ENCODE measurements at regions not wholly inside any gene's neighbourhood (a gene's known extent, or its start where the extent isn't known, plus 50 kb on each side); places are given as distances from the start of the nearest gene placed in this dataset.

- H3K9me3 ChIP-seq = no peaks in the 10 kb centered on the region
- H3K4me1 ChIP-seq = peaks cover 0 to 29% (median 0%) of the 10 kb centered on the region in 4 donors
- DNase-seq = no peak
- no peaks in the 10 kb centered on the region for H3K27me3 ChIP-seq
- H3K4me3 ChIP-seq = no peak overlapping the region
- no peaks in the 10 kb centered on the region for H3K36me3 ChIP-seq
- peak overlapping the region in 2 of 4 donors; percentile 58 to 64 for H3K27ac ChIP-seq
- TF ChIP-seq POLR2A (IDR thresholded peaks at IDR 0.05) = no peak
- TF ChIP-seq, protein P1, sequence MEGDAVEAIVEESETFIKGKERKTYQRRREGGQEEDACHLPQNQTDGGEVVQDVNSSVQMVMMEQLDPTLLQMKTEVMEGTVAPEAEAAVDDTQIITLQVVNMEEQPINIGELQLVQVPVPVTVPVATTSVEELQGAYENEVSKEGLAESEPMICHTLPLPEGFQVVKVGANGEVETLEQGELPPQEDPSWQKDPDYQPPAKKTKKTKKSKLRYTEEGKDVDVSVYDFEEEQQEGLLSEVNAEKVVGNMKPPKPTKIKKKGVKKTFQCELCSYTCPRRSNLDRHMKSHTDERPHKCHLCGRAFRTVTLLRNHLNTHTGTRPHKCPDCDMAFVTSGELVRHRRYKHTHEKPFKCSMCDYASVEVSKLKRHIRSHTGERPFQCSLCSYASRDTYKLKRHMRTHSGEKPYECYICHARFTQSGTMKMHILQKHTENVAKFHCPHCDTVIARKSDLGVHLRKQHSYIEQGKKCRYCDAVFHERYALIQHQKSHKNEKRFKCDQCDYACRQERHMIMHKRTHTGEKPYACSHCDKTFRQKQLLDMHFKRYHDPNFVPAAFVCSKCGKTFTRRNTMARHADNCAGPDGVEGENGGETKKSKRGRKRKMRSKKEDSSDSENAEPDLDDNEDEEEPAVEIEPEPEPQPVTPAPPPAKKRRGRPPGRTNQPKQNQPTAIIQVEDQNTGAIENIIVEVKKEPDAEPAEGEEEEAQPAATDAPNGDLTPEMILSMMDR (IDR thresholded peaks at IDR 0.05) = peak in 2 of 6 experiments; percentile 8 to 11
Observed at GRCh38 chr3:124277144-124277890, 285.4 kb upstream of the ROPN1 start.

DNA sequence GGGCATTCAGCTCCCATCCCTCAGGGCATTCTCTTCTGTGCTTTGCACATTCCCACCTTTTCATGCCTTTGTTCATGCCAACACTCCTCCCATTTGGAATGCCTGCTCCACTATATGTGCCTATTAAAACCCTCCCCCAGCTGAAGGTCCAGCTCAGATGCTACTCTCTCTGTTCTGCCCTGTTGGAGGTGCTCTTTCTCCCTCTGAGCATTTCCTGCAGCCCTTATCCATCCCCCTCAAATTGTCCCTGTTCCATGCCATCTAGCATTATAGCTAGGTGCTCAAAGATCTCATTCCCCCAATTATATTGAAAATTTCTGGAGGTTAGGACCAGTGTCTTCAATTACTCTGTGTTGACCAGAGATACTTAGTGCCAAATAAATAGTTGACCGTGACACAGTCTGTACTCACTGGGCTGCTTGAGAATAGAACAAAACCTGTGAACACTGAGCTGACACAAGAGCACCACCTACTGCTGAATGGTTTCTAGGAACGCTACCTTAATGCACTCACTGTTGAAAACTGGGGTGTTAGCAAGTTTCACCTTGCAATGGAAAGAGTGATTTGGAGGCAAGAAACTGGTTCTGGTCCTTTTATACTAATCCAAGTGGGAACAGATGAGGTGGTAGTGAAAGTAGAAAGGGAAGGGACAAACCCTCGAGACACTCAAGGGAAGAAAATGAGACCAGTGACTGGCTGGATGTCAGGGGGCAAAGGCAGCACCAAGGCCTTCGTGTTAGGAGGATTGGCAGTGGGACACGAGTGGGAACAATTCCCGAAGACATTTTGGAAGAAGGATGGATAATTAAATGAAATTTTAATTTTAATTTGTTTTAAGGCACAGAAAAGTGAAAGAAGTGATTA, 289.8 kb upstream of the ROPN1 start:
- Histone ChIP-seq H3K4me1 (peaks cover 0 to 14% (median 0%) of the 10 kb centered on the region in 4 donors), H3K36me3 (no peaks in the 10 kb centered on the region), H3K4me3 (no peak overlapping the region), H3K9me3 (no peaks in the 10 kb centered on the region), H3K27me3 (no peaks in the 10 kb centered on the region), H3K27ac (no peak overlapping the region)
- no peak for DNase-seq
- TF ChIP-seq, protein P1 (IDR thresholded peaks at IDR 0.05) = peak in 4 of 6 experiments; percentile 22 to 72 (median 70)
- no peak for TF ChIP-seq POLR2A (IDR thresholded peaks at IDR 0.05)

GRCh38 chr3:124282751-124283651, 291.1 kb upstream of the ROPN1 start:
- Histone ChIP-seq H3K27ac (peak overlapping the region in 1 of 4 donors; percentile 63), H3K9me3 (no peaks in the 10 kb centered on the region), H3K4me3 (no peak overlapping the region), H3K4me1 (peaks cover 0 to 1% (median 0%) of the 10 kb centered on the region in 4 donors), H3K36me3 (no peaks in the 10 kb centered on the region), H3K27me3 (no peaks in the 10 kb centered on the region)
- TF ChIP-seq, protein P1 (IDR thresholded peaks at IDR 0.05) = no peak
- no peak for TF ChIP-seq POLR2A (IDR thresholded peaks at IDR 0.05)
- no peak for DNase-seq

DNA sequence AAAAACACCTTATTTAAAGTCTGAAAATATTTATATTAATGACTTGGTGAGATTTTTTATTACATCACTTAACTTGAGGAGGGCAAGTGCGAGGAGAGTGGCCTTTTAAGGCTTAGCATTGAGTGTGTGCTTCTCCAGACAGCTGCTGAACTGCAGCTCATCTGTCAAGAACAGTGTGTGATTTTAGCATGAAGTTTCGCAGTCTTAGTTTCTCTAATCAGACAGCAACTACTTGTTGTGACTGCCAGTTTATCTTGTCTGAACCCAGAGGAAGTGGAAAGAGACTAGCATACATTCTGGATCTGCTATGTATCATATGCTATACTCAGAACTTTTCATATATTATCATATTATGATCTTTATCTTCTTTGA, 291.7 kb upstream of the ROPN1 start:
- no peaks in the 10 kb centered on the region for H3K9me3 ChIP-seq
- no peak for DNase-seq
- H3K36me3 ChIP-seq = no peaks in the 10 kb centered on the region
- no peaks in the 10 kb centered on the region for H3K27me3 ChIP-seq
- H3K4me3 ChIP-seq = no peak overlapping the region
- TF ChIP-seq POLR2A (IDR thresholded peaks at IDR 0.05) = no peak
- TF ChIP-seq, protein P1 (IDR thresholded peaks at IDR 0.05) = no peak
- no peaks in the 10 kb centered on the region for H3K4me1 ChIP-seq
- H3K27ac ChIP-seq = peak overlapping the region in 1 of 4 donors; percentile 61

DNA sequence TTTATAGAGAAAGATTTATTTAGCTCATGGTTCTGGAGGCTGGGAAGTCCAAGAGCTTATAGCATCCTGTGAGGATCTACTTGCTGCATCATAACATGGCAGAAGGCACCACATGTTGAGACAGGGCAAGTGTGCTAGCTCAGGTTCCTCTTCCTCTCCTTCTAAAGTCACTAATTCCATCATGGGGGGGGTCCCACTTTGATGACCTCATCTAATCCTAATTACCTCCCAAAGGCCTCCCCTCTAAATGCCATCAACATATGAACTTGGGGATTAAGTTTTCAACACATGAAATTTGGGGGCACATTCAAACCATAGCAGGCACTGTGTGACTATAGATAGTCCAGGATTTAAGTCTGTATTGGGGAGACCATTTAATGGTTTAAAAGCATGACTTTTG, 297.1 kb upstream of the ROPN1 start:
- peaks cover 0 to 7% (median 0%) of the 10 kb centered on the region in 4 donors for H3K4me1 ChIP-seq
- H3K27ac ChIP-seq = no peak overlapping the region
- no peak overlapping the region for H3K4me3 ChIP-seq
- H3K27me3 ChIP-seq = no peaks in the 10 kb centered on the region
- no peaks in the 10 kb centered on the region for H3K36me3 ChIP-seq
- TF ChIP-seq, protein P1 (IDR thresholded peaks at IDR 0.05) = no peak
- no peak for TF ChIP-seq POLR2A (IDR thresholded peaks at IDR 0.05)
- H3K9me3 ChIP-seq = no peaks in the 10 kb centered on the region
- no peak for DNase-seq

Data from Peyer's patch (tissue), 4 donors.